H1 (cell line): ENCODE measurements at regions not wholly inside any gene's neighbourhood (a gene's known extent, or its start where the extent isn't known, plus 50 kb on each side); places are given as distances from the start of the nearest gene placed in this dataset.

ENCODE experiments used
- CTCF ChIA-PET: fragments of 300-600 bp; sonication (Branson Sonifier 250); formaldehyde crosslinking; loops from one replicate; lab custom pipeline; 2021; ENCODE audit not compliant: partially characterized antibody; lab: Charles Lee
- POLR2A ChIA-PET: fragments of 300-600 bp; sonication (Branson Sonifier 250); formaldehyde crosslinking; loops from one replicate; lab custom pipeline; 2021; ENCODE audit warnings: inconsistent platforms; ENCODE audit not compliant: partially characterized antibody; lab: Charles Lee
- DNase-seq, 2 experiments: peaks; one replicate each; pipeline versions ENCODE4 v3.0.0 to v3.0.0-alpha.2; 2010 to 2022; ENCODE audit warnings: low spot score in 2 of 2, low read depth in 1 of 2, mixed read lengths in 1 of 2
- FAIRE-seq: peaks from 2 replicates; lab custom pipeline; 2011; peaks lifted over from hg19 to GRCh38; lab: Jason Lieb, UNC
- H2AFZ ChIP-seq: 2 replicates; pipeline ENCODE4 v1.8.1; 2012; ENCODE audit warnings: low read length, inconsistent platforms
- H2AK5ac ChIP-seq: 2 replicates; pipeline ENCODE4 v1.6.1; 2013; ENCODE audit warnings: low read depth, low read length
- H2BK120ac ChIP-seq: replicated peaks from 2 replicates; pipeline ENCODE3; 2013; ENCODE audit warnings: low read depth, low read length, inconsistent platforms
- H2BK12ac ChIP-seq: 2 replicates; pipeline ENCODE4 v1.6.1; 2013; ENCODE audit warnings: low read depth, low read length
- H2BK15ac ChIP-seq: 2 replicates; pipeline ENCODE4 v1.6.1; 2013; ENCODE audit warnings: low read length
- H2BK20ac ChIP-seq: 2 replicates; pipeline ENCODE4 v1.6.1; 2013; ENCODE audit warnings: low read length
- H2BK5ac ChIP-seq: 2 replicates; pipeline ENCODE4 v1.6.1; 2013; ENCODE audit warnings: low read depth, low read length
- H3K14ac ChIP-seq: 2 replicates; pipeline ENCODE4 v1.6.1; 2013; ENCODE audit warnings: inconsistent platforms; ENCODE audit not compliant: insufficient read length
- H3K18ac ChIP-seq: 2 replicates; pipeline ENCODE4 v1.6.1; 2013; ENCODE audit warnings: low read length; ENCODE audit errors: extremely low read depth
- H3K23ac ChIP-seq: 2 replicates; pipeline ENCODE4 v1.6.1; 2013; ENCODE audit warnings: inconsistent platforms; ENCODE audit not compliant: insufficient read length
- H3K23me2 ChIP-seq: 2 replicates; pipeline ENCODE4 v1.6.1; 2013; ENCODE audit warnings: low read depth, low read length
- H3K27ac ChIP-seq: 2 replicates; pipeline ENCODE4 v1.6.1; 2011; ENCODE audit warnings: low read depth, low read length, inconsistent platforms
- H3K27me3 ChIP-seq, 4 experiments: replicated peaks in 1 of 4; 1 replicate in 1 of 4; 2 replicates in 3 of 4; pipeline versions ENCODE4 v1.6.1 to v1.8.1; 2011 to 2013; ENCODE audit warnings: low read length in 3 of 4, mild to moderate bottlenecking in 3 of 4, inconsistent platforms in 2 of 4, mixed read lengths in 2 of 4, moderate library complexity in 1 of 4; ENCODE audit not compliant: control insufficient read depth in 3 of 4, insufficient read depth in 3 of 4; ENCODE audit errors: extremely low read depth in 1 of 4
- H3K36me3 ChIP-seq, 4 experiments: 2 replicates each; pipeline versions ENCODE4 v1.6.1 to v1.8.1; 2011 to 2013; ENCODE audit warnings: mild to moderate bottlenecking in 4 of 4, low read length in 3 of 4, moderate library complexity in 2 of 4, control low read depth in 1 of 4, inconsistent platforms in 1 of 4; ENCODE audit not compliant: insufficient read depth in 4 of 4, control insufficient read depth in 2 of 4
- H3K4ac ChIP-seq: replicated peaks from 2 replicates; pipeline ENCODE3; 2013; ENCODE audit warnings: low read length, low read depth, mixed read lengths, inconsistent platforms; ENCODE audit not compliant: insufficient read length
- H3K4me1 ChIP-seq, 4 experiments: replicated peaks in 1 of 4; 1 replicate in 1 of 4; 2 replicates in 3 of 4; pipeline versions ENCODE4 v1.6.1 to v1.8.1; 2011 to 2013; ENCODE audit warnings: low read length in 3 of 4, inconsistent platforms in 2 of 4, mixed read lengths in 1 of 4; ENCODE audit not compliant: insufficient read depth in 4 of 4, control insufficient read depth in 3 of 4
- H3K4me2 ChIP-seq, 2 experiments: 2 replicates each; pipeline versions ENCODE4 v1.6.1 to v1.8.1; 2011 to 2013; ENCODE audit warnings: low read depth in 2 of 2, low read length in 2 of 2, control low read depth in 1 of 2, inconsistent platforms in 1 of 2, mild to moderate bottlenecking in 1 of 2; ENCODE audit not compliant: insufficient read depth in 1 of 2
- H3K4me3 ChIP-seq, 4 experiments: fragments of 200-600, 300-600 bp in 1 of 4; sonication (generic), shearing (Covaris generic), sonication (Bioruptor Twin) in 1 of 4; 2 replicates each; pipeline versions ENCODE4 v1.5.1 to v1.8.1; 2011 to 2016; ENCODE audit warnings: low read length in 4 of 4, low read depth in 3 of 4, control low read depth in 2 of 4, inconsistent platforms in 2 of 4, mild to moderate bottlenecking in 2 of 4, mixed read lengths in 1 of 4, moderate library complexity in 1 of 4; ENCODE audit not compliant: insufficient read depth in 2 of 4; ENCODE audit errors: extremely low read depth in 1 of 4
- H3K56ac ChIP-seq: replicated peaks from 2 replicates; pipeline ENCODE3; 2013; ENCODE audit warnings: low read depth, mild to moderate bottlenecking, mixed read lengths, low read length, inconsistent platforms; ENCODE audit not compliant: insufficient read length
- H3K79me1 ChIP-seq: 2 replicates; pipeline ENCODE4 v1.6.1; 2013; ENCODE audit warnings: low read depth, low read length, control low read depth
- H3K79me2 ChIP-seq, 2 experiments: 2 replicates each; pipeline versions ENCODE4 v1.6.1 to v1.8.1; 2012 to 2013; ENCODE audit warnings: low read length in 2 of 2, mild to moderate bottlenecking in 2 of 2, inconsistent platforms in 1 of 2; ENCODE audit not compliant: insufficient read depth in 2 of 2, control insufficient read depth in 1 of 2
- H3K9ac ChIP-seq, 4 experiments: replicated peaks in 1 of 4; 1 replicate in 1 of 4; 2 replicates in 3 of 4; pipeline versions ENCODE4 v1.6.1 to v1.8.1; 2011 to 2013; ENCODE audit warnings: low read depth in 3 of 4, low read length in 3 of 4, control low read depth in 2 of 4, mild to moderate bottlenecking in 2 of 4, moderate library complexity in 2 of 4, inconsistent platforms in 1 of 4; ENCODE audit errors: extremely low read depth in 1 of 4
- H3K9me3 ChIP-seq, 2 experiments: 2 replicates each; pipeline versions ENCODE4 v1.6.1 to v1.8.1; 2012 to 2013; ENCODE audit warnings: mild to moderate bottlenecking in 2 of 2, moderate library complexity in 2 of 2, control low read depth in 1 of 2, inconsistent platforms in 1 of 2, low read depth in 1 of 2, low read length in 1 of 2, mixed read lengths in 1 of 2; ENCODE audit not compliant: insufficient read depth in 2 of 2
- H4K20me1 ChIP-seq, 2 experiments: replicated peaks in 1 of 2; 2 replicates each; pipeline versions ENCODE3 to v1.8.1; 2011 to 2013; ENCODE audit warnings: inconsistent platforms in 2 of 2, low read length in 2 of 2, mild to moderate bottlenecking in 1 of 2; ENCODE audit not compliant: insufficient read depth in 2 of 2, control insufficient read depth in 1 of 2
- H4K5ac ChIP-seq: 2 replicates; pipeline ENCODE4 v1.6.1; 2013; ENCODE audit warnings: low read length, low read depth, mixed read lengths, inconsistent platforms; ENCODE audit not compliant: insufficient read length
- H4K8ac ChIP-seq: 2 replicates; pipeline ENCODE4 v1.8.0; 2013; ENCODE audit warnings: mild to moderate bottlenecking, moderate library complexity, low read length, inconsistent platforms; ENCODE audit not compliant: insufficient read depth; ENCODE audit errors: extremely low read depth
- H4K91ac ChIP-seq: replicated peaks from 2 replicates; pipeline ENCODE3; 2013; ENCODE audit warnings: low read length, mixed read lengths, inconsistent platforms; ENCODE audit not compliant: insufficient read length
- CBX5 ChIP-seq: fragments of 300-800, 300-1000 bp; sonication (generic); IDR thresholded peaks from 2 replicates; pipeline ENCODE4 v1.7.1; 2016; ENCODE audit warnings: antibody characterized with exemption, low read length, low read depth
- WGBS, 2 experiments: shearing (Covaris generic) in 1 of 2; methylation state at CpG; one replicate each; pipeline versions ENCODE4 v1.1.6 to v1.1.7; 2013 to 2015; ENCODE audit warnings: low lambda C conversion rate in 2 of 2, mixed read lengths in 2 of 2, inconsistent platforms in 1 of 2, low coverage in 1 of 2, missing lambda C conversion rate in 1 of 2; ENCODE audit not compliant: insufficient replicate concordance in 2 of 2, insufficient coverage in 1 of 2, insufficient read length in 1 of 2; ENCODE audit errors: extremely low coverage in 1 of 2, missing lambda C conversion rate in 1 of 2; 5-methylcytosine and 5-hydroxymethylcytosine counted together

DNA sequence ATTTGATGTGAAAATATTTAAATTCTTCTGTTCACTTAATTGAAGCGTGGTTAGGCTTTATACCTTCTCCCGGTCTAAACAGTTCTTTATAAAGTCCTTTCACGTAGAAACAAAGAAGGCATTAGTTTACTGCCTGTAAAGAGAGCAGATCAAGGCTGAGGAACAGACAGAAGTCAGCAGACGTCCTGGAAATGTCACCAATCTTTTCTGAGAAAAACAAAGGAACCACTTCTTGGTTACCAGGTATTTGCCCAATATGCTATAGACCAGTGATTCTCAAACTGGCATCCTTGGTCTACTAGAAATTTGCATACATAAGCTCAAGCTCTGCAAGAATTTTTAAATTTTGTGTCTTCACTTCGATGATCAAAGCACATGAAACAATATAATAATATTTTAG lies 89.2 kb upstream of the STK17B start:
- Histone ChIP-seq H2BK15ac (no peak overlapping the region), H3K23me2 (no peaks in the 10 kb centered on the region), H4K91ac (no peak overlapping the region), H3K4me2 (no peak overlapping the region), H3K56ac (no peak overlapping the region), H3K9ac (no peak overlapping the region), H2AFZ (no peak overlapping the region), H3K27ac (no peak overlapping the region), H3K4me3 (no peak overlapping the region), H2AK5ac (no peak overlapping the region), H3K4me1 (peaks cover 0 to 2% (median 0%) of the 10 kb centered on the region in 4 experiments; a peak in 1 of 7 replicates), H2BK12ac (no peak overlapping the region), H3K4ac (no peak overlapping the region), H3K9me3 (no peaks in the 10 kb centered on the region), H3K18ac (no peak overlapping the region), H4K5ac (no peak overlapping the region), H4K8ac (no peak overlapping the region), H3K27me3 (no peaks in the 10 kb centered on the region), H2BK20ac (no peak overlapping the region), H4K20me1 (no peaks in the 10 kb centered on the region), H2BK120ac (no peak overlapping the region), H3K36me3 (no peaks in the 10 kb centered on the region), H3K14ac (no peak overlapping the region), H3K23ac (no peak overlapping the region), H3K79me1 (no peaks in the 10 kb centered on the region), H2BK5ac (no peak overlapping the region), H3K79me2 (no peaks in the 10 kb centered on the region)
- 89% methylated on average over 5 of the region's 5 CpGs; no CpG with 5 or more reads in 1 of the 2 experiments for WGBS, 2 experiments
- FAIRE-seq (no peak), DNase-seq (no peak)
- POLR2A ChIA-PET = no interaction called here
- CTCF ChIA-PET = interaction anchor here (1.4 to 4.1 kb wide), 4 partner anchors 11 to 183 kb away, joined by 3 to 13 read pairs (median 7); no protein-coding TSS in a partner anchor
- no peak for TF ChIP-seq CBX5
- TF ChIP-seq, all 59 proteins: peak for 0
